HepG2 (cell line): ENCODE measurements at regions not wholly inside any gene's neighbourhood (a gene's known extent, or its start where the extent isn't known, plus 50 kb on each side); places are given as distances from the start of the nearest gene placed in this dataset.

Source experiments
- ATAC-seq: fragments of 200-7000 bp; cut with Tn5 transposase; 3 replicates; pipeline ENCODE4 v1.9.1; 2020; ENCODE audit warnings: mild to moderate bottlenecking, moderate library complexity
- BruUV-seq: library from RNA; stranded (reverse); fragments of 400-500 nt; replicated peaks from 2 replicates; lab custom pipeline; 2021; lab: Mats Ljungman, UMichigan
- CTCF ChIA-PET: fragments of 300-600 bp; formaldehyde crosslinking; extraction: SDS; loops from one replicate; lab custom pipeline; 2021; ENCODE audit warnings: low total read pairs, inconsistent platforms, low intra/inter-chr PET ratio; lab: Yijun Ruan, JAX
- POLR2A ChIA-PET: fragments of 350-600 bp; sonication (Branson Sonifier 250); formaldehyde crosslinking; loops from one replicate; lab custom pipeline; 2020; ENCODE audit warnings: antibody characterized with exemption, inconsistent platforms; lab: Yijun Ruan, JAX
- DNase-seq: peaks from one replicate; pipeline ENCODE4 v3.0.0-alpha.2; 2015; ENCODE audit warnings: low spot score
- FAIRE-seq: peaks from 3 replicates; lab custom pipeline; 2011; peaks lifted over from hg19 to GRCh38; lab: Jason Lieb, UNC
- H2AFZ ChIP-seq: one replicate; pipeline ENCODE4 v1.6.1; 2011; ENCODE audit warnings: low read length, inconsistent platforms
- H3K27ac ChIP-seq: fragments of 300-600 bp; 3 replicates; pipeline ENCODE4 v1.8.0; 2011; ENCODE audit warnings: mixed run types, mild to moderate bottlenecking, mixed read lengths, low read length, inconsistent platforms; ENCODE audit not compliant: insufficient read depth; ENCODE audit errors: extremely low read length
- H3K27me3 ChIP-seq, 2 experiments: fragments of 200-600 bp in 1 of 2; 2 replicates in 1 of 2; 3 replicates in 1 of 2; pipeline versions ENCODE4 v1.6.0 to v1.8.0; 2011; ENCODE audit warnings: low read length in 2 of 2, mild to moderate bottlenecking in 2 of 2, moderate library complexity in 2 of 2, inconsistent platforms in 1 of 2; ENCODE audit not compliant: insufficient read depth in 2 of 2, control insufficient read depth in 1 of 2
- H3K36me3 ChIP-seq, 2 experiments: fragments of 200-600 bp in 1 of 2; replicated peaks in 1 of 2; 2 replicates in 1 of 2; 3 replicates in 1 of 2; pipeline versions ENCODE4 v1.5.1 to v1.8.0; 2011; ENCODE audit warnings: low read length in 2 of 2, inconsistent platforms in 1 of 2; ENCODE audit not compliant: insufficient read depth in 2 of 2, control insufficient read depth in 1 of 2
- H3K4me1 ChIP-seq: 2 replicates; pipeline ENCODE4 v1.5.1; 2012; ENCODE audit warnings: low read length, inconsistent platforms; ENCODE audit not compliant: insufficient read depth
- H3K4me2 ChIP-seq: 2 replicates; pipeline ENCODE4 v1.6.0; 2011; ENCODE audit warnings: low read depth, low read length, inconsistent platforms
- H3K4me3 ChIP-seq, 3 experiments: fragments of 200-600 bp in 1 of 3; sonication (generic), shearing (Covaris generic) in 1 of 3; replicated peaks in 1 of 3; 2 replicates each; pipeline ENCODE4 v1.5.1; 2011 to 2016; ENCODE audit warnings: low read length in 3 of 3, inconsistent platforms in 2 of 3, low read depth in 2 of 3, mild to moderate bottlenecking in 2 of 3, control low read depth in 1 of 3, mixed read lengths in 1 of 3; ENCODE audit not compliant: insufficient read depth in 1 of 3
- H3K79me2 ChIP-seq: one replicate; pipeline ENCODE4 v1.6.1; 2011; ENCODE audit warnings: low read length, inconsistent platforms; ENCODE audit not compliant: insufficient read depth
- H3K9ac ChIP-seq: 2 replicates; pipeline ENCODE4 v1.6.0; 2011; ENCODE audit warnings: mild to moderate bottlenecking, low read depth, low read length, inconsistent platforms; ENCODE audit not compliant: insufficient read depth
- H3K9me3 ChIP-seq: 2 replicates; pipeline ENCODE4 v1.5.1; 2012; ENCODE audit warnings: mild to moderate bottlenecking, low read length
- H4K20me1 ChIP-seq: 2 replicates; pipeline ENCODE4 v1.6.0; 2011; ENCODE audit warnings: inconsistent platforms, mild to moderate bottlenecking, low read length, moderate library complexity; ENCODE audit not compliant: insufficient read depth
- AGO2 ChIP-seq: fragments of 200-400 bp; formaldehyde crosslinking; optimal IDR thresholded peaks from 2 replicates; pipeline ENCODE3; 2017; ENCODE audit warnings: mild to moderate bottlenecking, low read depth, low read length, moderate library complexity
- CEBPG ChIP-seq: IDR thresholded peaks from 2 replicates; pipeline ENCODE4 v1.6.1; 2016
- DBP ChIP-seq: sonication (generic); formaldehyde crosslinking; IDR thresholded peaks from 2 replicates; pipeline ENCODE4 v1.4.0; 2020; ENCODE audit warnings: missing genetic modification reagents; ENCODE audit errors: not compliant biosample characterization
- ELF3 ChIP-seq: IDR thresholded peaks from 2 replicates; pipeline ENCODE4 v1.6.1; 2016; ENCODE audit warnings: missing genetic modification reagents, missing compliant biosample characterization
- ETV5 ChIP-seq: IDR thresholded peaks from 2 replicates; pipeline ENCODE4 v1.6.1; 2018; ENCODE audit warnings: missing biosample characterization, missing genetic modification reagents, inconsistent platforms, borderline replicate concordance
- FOXA3 ChIP-seq: IDR thresholded peaks from 2 replicates; pipeline ENCODE4 v1.6.1; 2016; ENCODE audit warnings: missing genetic modification reagents, missing compliant biosample characterization
- FOXO1 ChIP-seq: sonication (generic); formaldehyde crosslinking; IDR thresholded peaks from 2 replicates; pipeline ENCODE4 v1.4.0; 2020; ENCODE audit warnings: missing genetic modification reagents
- FOXP1 ChIP-seq, 2 experiments: fragments of 450-650 bp in 1 of 2; IDR thresholded peaks; 2 replicates each; pipeline ENCODE4 v1.6.1; 2017 to 2018; ENCODE audit warnings: antibody characterized with exemption in 1 of 2
- GABPA ChIP-seq, 2 experiments: IDR thresholded peaks; 2 replicates each; pipeline ENCODE4 v1.6.1; 2011 to 2016; ENCODE audit warnings: low read depth in 2 of 2, low read length in 1 of 2, missing biosample characterization in 1 of 2, missing genetic modification characterization in 1 of 2
- SOX13 ChIP-seq, 3 experiments: fragments of 450-650 bp in 1 of 3; sonication (generic) in 1 of 3; formaldehyde crosslinking in 1 of 3; IDR thresholded peaks in 2 of 3; conservative IDR thresholded peaks in 1 of 3; 2 replicates each; pipeline versions ENCODE4 v1.5.0 to v1.6.1; 2016 to 2020; ENCODE audit warnings: antibody characterized with exemption in 1 of 3, mild to moderate bottlenecking in 1 of 3, missing compliant biosample characterization in 1 of 3, missing genetic modification reagents in 1 of 3, moderate library complexity in 1 of 3
- SUZ12 ChIP-seq: fragments of 150-350 bp; IDR thresholded peaks from 2 replicates; pipeline ENCODE4 v1.6.1; 2014; ENCODE audit warnings: low read depth, low read length
- TOE1 ChIP-seq: sonication (generic); formaldehyde crosslinking; IDR thresholded peaks from 2 replicates; pipeline ENCODE4 v1.4.0; 2020; ENCODE audit warnings: mild to moderate bottlenecking, missing genetic modification reagents
- U2AF1 ChIP-seq: fragments of 200-400 bp; formaldehyde crosslinking; optimal IDR thresholded peaks from 2 replicates; pipeline ENCODE3; 2017; ENCODE audit warnings: mild to moderate bottlenecking, low read depth, low read length
- ZBTB38 ChIP-seq: sonication (generic); formaldehyde crosslinking; IDR thresholded peaks from 2 replicates; pipeline ENCODE4 v1.5.1; 2020; ENCODE audit warnings: mild to moderate bottlenecking, missing genetic modification reagents
- ZEB1 ChIP-seq: IDR thresholded peaks from 2 replicates; pipeline ENCODE4 v1.6.1; 2012; ENCODE audit warnings: mild to moderate bottlenecking, low read depth, inconsistent platforms; ENCODE audit not compliant: insufficient replicate concordance
- ZNF333 ChIP-seq: sonication (generic); formaldehyde crosslinking; IDR thresholded peaks from 2 replicates; pipeline ENCODE4 v1.4.0; 2020; ENCODE audit warnings: mild to moderate bottlenecking, missing genetic modification reagents, borderline replicate concordance
- ZNF740 ChIP-seq: sonication (generic); formaldehyde crosslinking; IDR thresholded peaks from 2 replicates; pipeline ENCODE4 v1.4.0; 2020; ENCODE audit warnings: missing genetic modification reagents
- ZNF749 ChIP-seq: sonication (generic); formaldehyde crosslinking; IDR thresholded peaks from 2 replicates; pipeline ENCODE4 v1.8.0; 2022; ENCODE audit warnings: mild to moderate bottlenecking, missing genetic modification reagents, moderate library complexity, borderline replicate concordance
- WGBS: methylation state at CpG from one replicate; pipeline ENCODE4 v1.1.6; 2017; ENCODE audit warnings: low lambda C conversion rate; 5-methylcytosine and 5-hydroxymethylcytosine counted together
- in situ Hi-C: cut with HindIII; loops from 2 replicates; pipeline ENCODE4 v1.10.0; 2017; ENCODE audit warnings: low pct_unique_long_range_greater_than_20kb; ENCODE audit not compliant: extremely low pct_ligation_motif_present
- intact Hi-C: fragments of 100-400 bp; cut with micrococcal nuclease; formaldehyde crosslinking; loops from one replicate; pipeline ENCODE4 v1.10.0; 2022; ENCODE audit not compliant: unreplicated experiment
- TF ChIP-seq, protein P1 (sequence below): IDR thresholded peaks from 2 replicates; pipeline ENCODE4 v1.4.0; 2020; ENCODE audit warnings: mild to moderate bottlenecking, missing genetic modification reagents

DNA sequence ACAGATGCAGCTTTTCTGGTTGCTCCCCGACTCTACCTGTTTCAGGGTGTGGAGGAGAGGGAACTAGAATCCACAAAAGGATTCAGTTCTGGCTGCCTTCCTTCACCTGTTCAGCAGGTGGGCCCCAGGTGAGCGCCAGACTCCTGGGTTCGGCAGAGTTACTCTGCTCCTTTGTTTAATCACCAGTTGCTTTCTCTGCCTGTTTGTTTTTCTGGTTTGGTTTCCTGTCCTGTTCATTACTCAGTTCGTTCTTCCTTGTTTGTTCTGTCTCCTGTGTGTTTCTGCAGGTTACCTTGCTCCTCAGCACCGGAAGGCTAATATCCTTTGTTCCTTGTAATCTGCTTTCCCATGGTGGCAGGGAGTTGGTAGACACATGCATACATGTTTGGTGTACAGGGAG is 508.5 kb upstream of the ATP11B start:
- POLR2A ChIA-PET, result no interaction called here
- H3K4me1 ChIP-seq, result peaks cover 8% of the 10 kb centered on the region; the same call in 1 of the 2 replicates
- TF ChIP-seq ELF3 (CRISPR knock-in tag), result peak; percentile 75
- TF ChIP-seq AGO2, result no peak
- no peak for TF ChIP-seq ZNF333 (CRISPR knock-in tag)
- TF ChIP-seq U2AF1, result no peak
- TF ChIP-seq CEBPG (CRISPR knock-in tag), result no peak
- no peak for TF ChIP-seq ZBTB38 (CRISPR knock-in tag)
- TF ChIP-seq GABPA (IDR thresholded peaks at IDR 0.05; ENCODE audit: low read depth, low read length), result no peak
- TF ChIP-seq GABPA (CRISPR knock-in tag; IDR thresholded peaks at IDR 0.05; ENCODE audit: low read depth), result peak; percentile 52; the same call in 1 of the 2 replicates
- TF ChIP-seq, protein P1, sequence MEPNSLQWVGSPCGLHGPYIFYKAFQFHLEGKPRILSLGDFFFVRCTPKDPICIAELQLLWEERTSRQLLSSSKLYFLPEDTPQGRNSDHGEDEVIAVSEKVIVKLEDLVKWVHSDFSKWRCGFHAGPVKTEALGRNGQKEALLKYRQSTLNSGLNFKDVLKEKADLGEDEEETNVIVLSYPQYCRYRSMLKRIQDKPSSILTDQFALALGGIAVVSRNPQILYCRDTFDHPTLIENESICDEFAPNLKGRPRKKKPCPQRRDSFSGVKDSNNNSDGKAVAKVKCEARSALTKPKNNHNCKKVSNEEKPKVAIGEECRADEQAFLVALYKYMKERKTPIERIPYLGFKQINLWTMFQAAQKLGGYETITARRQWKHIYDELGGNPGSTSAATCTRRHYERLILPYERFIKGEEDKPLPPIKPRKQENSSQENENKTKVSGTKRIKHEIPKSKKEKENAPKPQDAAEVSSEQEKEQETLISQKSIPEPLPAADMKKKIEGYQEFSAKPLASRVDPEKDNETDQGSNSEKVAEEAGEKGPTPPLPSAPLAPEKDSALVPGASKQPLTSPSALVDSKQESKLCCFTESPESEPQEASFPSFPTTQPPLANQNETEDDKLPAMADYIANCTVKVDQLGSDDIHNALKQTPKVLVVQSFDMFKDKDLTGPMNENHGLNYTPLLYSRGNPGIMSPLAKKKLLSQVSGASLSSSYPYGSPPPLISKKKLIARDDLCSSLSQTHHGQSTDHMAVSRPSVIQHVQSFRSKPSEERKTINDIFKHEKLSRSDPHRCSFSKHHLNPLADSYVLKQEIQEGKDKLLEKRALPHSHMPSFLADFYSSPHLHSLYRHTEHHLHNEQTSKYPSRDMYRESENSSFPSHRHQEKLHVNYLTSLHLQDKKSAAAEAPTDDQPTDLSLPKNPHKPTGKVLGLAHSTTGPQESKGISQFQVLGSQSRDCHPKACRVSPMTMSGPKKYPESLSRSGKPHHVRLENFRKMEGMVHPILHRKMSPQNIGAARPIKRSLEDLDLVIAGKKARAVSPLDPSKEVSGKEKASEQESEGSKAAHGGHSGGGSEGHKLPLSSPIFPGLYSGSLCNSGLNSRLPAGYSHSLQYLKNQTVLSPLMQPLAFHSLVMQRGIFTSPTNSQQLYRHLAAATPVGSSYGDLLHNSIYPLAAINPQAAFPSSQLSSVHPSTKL (CRISPR knock-in tag), result 0 out of 2 replicates have a peak, but pooled peaks have one; percentile 7
- TF ChIP-seq SOX13 (IDR thresholded peaks at IDR 0.05), result no peak
- peak in 1 of 2 experiments; percentile 7; a peak in 1 of 4 replicates for TF ChIP-seq SOX13 (CRISPR knock-in tag; conservative IDR thresholded peaks at IDR 0.05 in 1 of 2, IDR thresholded peaks at IDR 0.05 in 1 of 2)
- TF ChIP-seq FOXA3 (CRISPR knock-in tag), result peak; percentile 18; the same call in 1 of the 2 replicates
- TF ChIP-seq DBP (CRISPR knock-in tag), result no peak
- TF ChIP-seq ZNF749 (CRISPR knock-in tag), result no peak
- peak; percentile 55; the same call in 1 of the 2 replicates for TF ChIP-seq ETV5 (CRISPR knock-in tag)
- TF ChIP-seq ZNF740 (CRISPR knock-in tag), result no peak
- no peak for TF ChIP-seq TOE1 (CRISPR knock-in tag)
- 0 out of 2 replicates have a peak, but pooled peaks have one; percentile 18 for TF ChIP-seq FOXO1 (CRISPR knock-in tag)
- TF ChIP-seq SUZ12, result no peak
- peak; percentile 84 for TF ChIP-seq ZEB1
- no peak for TF ChIP-seq FOXP1 (IDR thresholded peaks at IDR 0.05)
- 0 out of 2 replicates have a peak, but pooled peaks have one; percentile 20 for TF ChIP-seq FOXP1 (CRISPR knock-in tag; IDR thresholded peaks at IDR 0.05)
- TF ChIP-seq, all 625 proteins: peak for 9
- no peak overlapping the region for H2AFZ ChIP-seq
- 0% methylated on average over 5 of the region's 5 CpGs for WGBS
- in situ Hi-C loops (no loop called here), intact Hi-C loops (no loop called here)
- H4K20me1 ChIP-seq, result no peaks in the 10 kb centered on the region
- no peak overlapping the region for H3K27ac ChIP-seq
- CTCF ChIA-PET, result no interaction called here
- no peaks in the 10 kb centered on the region for H3K79me2 ChIP-seq
- H3K9me3 ChIP-seq, result no peaks in the 10 kb centered on the region
- no peak overlapping the region for H3K4me2 ChIP-seq
- H3K4me3 ChIP-seq, result no peak overlapping the region
- no peaks in the 10 kb centered on the region for H3K36me3 ChIP-seq
- no peaks in the 10 kb centered on the region for H3K27me3 ChIP-seq
- DNase-seq (no peak), FAIRE-seq (no peak), ATAC-seq (no peak; the same call in 2 of the 3 replicates)
- BruUV-seq, result no TSS peak
- H3K9ac ChIP-seq, result no peak overlapping the region
